ENCODE measurements at regions not wholly inside any gene's neighbourhood (a gene's known extent, or its start where the extent isn't known, plus 50 kb on each side); places are given as distances from the start of the nearest gene placed in this dataset.

DNA sequence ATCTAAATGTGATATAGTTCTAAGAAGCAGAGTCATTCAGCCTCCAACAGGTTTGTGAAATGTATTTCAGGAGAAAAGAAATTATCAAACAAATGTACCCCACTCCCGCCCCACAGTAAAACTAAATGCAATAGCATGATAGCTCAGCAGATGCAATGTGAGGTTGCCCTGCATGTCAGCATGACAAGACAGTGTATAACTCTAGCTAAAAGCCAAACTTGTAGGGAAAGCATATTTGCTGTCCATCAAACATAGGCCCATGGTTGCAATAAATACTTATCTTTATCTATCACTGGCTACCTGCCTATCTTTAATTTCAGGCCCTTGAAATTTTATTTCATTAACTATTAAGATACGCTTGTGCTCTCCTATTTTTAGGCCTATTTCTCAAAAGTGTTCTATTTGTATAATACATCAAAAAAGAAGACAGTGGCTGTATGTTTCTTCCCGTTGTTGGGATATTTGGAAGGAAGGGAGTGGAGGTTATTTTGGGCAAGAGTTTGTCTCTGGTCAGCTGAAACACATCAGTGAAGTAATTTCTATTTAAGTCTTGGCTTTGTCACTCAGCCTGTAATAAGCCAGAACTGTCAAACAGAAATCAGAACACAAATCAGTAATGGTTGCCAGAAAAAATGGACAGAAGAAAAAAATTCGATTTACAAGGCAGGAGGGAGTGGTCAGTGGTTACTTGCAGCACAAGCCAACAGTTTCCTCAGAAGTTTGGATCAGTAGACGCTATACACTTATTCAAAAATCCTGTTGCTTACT, 307.4 kb upstream of the ADGRL2 start:
- TF ChIP-seq, protein P1, sequence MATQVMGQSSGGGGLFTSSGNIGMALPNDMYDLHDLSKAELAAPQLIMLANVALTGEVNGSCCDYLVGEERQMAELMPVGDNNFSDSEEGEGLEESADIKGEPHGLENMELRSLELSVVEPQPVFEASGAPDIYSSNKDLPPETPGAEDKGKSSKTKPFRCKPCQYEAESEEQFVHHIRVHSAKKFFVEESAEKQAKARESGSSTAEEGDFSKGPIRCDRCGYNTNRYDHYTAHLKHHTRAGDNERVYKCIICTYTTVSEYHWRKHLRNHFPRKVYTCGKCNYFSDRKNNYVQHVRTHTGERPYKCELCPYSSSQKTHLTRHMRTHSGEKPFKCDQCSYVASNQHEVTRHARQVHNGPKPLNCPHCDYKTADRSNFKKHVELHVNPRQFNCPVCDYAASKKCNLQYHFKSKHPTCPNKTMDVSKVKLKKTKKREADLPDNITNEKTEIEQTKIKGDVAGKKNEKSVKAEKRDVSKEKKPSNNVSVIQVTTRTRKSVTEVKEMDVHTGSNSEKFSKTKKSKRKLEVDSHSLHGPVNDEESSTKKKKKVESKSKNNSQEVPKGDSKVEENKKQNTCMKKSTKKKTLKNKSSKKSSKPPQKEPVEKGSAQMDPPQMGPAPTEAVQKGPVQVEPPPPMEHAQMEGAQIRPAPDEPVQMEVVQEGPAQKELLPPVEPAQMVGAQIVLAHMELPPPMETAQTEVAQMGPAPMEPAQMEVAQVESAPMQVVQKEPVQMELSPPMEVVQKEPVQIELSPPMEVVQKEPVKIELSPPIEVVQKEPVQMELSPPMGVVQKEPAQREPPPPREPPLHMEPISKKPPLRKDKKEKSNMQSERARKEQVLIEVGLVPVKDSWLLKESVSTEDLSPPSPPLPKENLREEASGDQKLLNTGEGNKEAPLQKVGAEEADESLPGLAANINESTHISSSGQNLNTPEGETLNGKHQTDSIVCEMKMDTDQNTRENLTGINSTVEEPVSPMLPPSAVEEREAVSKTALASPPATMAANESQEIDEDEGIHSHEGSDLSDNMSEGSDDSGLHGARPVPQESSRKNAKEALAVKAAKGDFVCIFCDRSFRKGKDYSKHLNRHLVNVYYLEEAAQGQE (IDR thresholded peaks at IDR 0.05; ENCODE audit: insufficient read depth in 1 of 2, low read depth in 2 of 2, low read length in 1 of 2), result no peak
- TF ChIP-seq, protein P2, sequence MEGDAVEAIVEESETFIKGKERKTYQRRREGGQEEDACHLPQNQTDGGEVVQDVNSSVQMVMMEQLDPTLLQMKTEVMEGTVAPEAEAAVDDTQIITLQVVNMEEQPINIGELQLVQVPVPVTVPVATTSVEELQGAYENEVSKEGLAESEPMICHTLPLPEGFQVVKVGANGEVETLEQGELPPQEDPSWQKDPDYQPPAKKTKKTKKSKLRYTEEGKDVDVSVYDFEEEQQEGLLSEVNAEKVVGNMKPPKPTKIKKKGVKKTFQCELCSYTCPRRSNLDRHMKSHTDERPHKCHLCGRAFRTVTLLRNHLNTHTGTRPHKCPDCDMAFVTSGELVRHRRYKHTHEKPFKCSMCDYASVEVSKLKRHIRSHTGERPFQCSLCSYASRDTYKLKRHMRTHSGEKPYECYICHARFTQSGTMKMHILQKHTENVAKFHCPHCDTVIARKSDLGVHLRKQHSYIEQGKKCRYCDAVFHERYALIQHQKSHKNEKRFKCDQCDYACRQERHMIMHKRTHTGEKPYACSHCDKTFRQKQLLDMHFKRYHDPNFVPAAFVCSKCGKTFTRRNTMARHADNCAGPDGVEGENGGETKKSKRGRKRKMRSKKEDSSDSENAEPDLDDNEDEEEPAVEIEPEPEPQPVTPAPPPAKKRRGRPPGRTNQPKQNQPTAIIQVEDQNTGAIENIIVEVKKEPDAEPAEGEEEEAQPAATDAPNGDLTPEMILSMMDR (IDR thresholded peaks at IDR 0.05), result no peak
- no peak for TF ChIP-seq SIN3A (IDR thresholded peaks at IDR 0.05; ENCODE audit: borderline replicate concordance, insufficient read depth, low read depth, low read length)
- TF ChIP-seq POLR2AphosphoS5 (IDR thresholded peaks at IDR 0.05; ENCODE audit: low read depth, low read length), result no peak
- no peak for TF ChIP-seq TCF7L2 (IDR thresholded peaks at IDR 0.05; ENCODE audit: low read depth, low read length)

Data from Panc1 (cell line).